Loucy (cell line): ENCODE measurements at regions not wholly inside any gene's neighbourhood (a gene's known extent, or its start where the extent isn't known, plus 50 kb on each side); places are given as distances from the start of the nearest gene placed in this dataset.

Source experiments
- H2AFZ ChIP-seq: fragments of 200-600 bp; sonication (generic); 2 replicates; pipeline ENCODE4 v1.6.0; 2016; ENCODE audit warnings: antibody characterized with exemption, mild to moderate bottlenecking, low read length, moderate library complexity
- H3F3A ChIP-seq: fragments of 200-600 bp; 2 replicates; pipeline ENCODE4 v1.6.0; 2016; ENCODE audit warnings: antibody characterized with exemption, low read depth, mild to moderate bottlenecking
- H3K27me3 ChIP-seq: fragments of 200-600 bp; sonication (generic); 2 replicates; pipeline ENCODE4 v1.6.1; 2014; ENCODE audit warnings: low read length, mild to moderate bottlenecking; ENCODE audit not compliant: insufficient read depth, poor library complexity, severe bottlenecking
- H3K36me3 ChIP-seq: fragments of 200-600 bp; sonication (generic); 2 replicates; pipeline ENCODE4 v1.6.1; 2016; ENCODE audit warnings: low read length; ENCODE audit not compliant: insufficient read depth
- H3K4me1 ChIP-seq: fragments of 200-600 bp; sonication (generic); 2 replicates; pipeline ENCODE4 v1.5.1; 2014; ENCODE audit warnings: low read length, mild to moderate bottlenecking; ENCODE audit not compliant: insufficient read depth, poor library complexity, severe bottlenecking
- H3K4me2 ChIP-seq: fragments of 200-600 bp; sonication (generic); 2 replicates; pipeline ENCODE4 v1.6.0; 2014; ENCODE audit warnings: antibody characterized with exemption, low read length, low read depth, mild to moderate bottlenecking; ENCODE audit not compliant: poor library complexity, severe bottlenecking
- H3K4me3 ChIP-seq: fragments of 200-600 bp; sonication (generic); 2 replicates; pipeline ENCODE4 v1.5.1; 2014; ENCODE audit warnings: low read length, mild to moderate bottlenecking, mixed read lengths; ENCODE audit not compliant: poor library complexity, severe bottlenecking
- H3K79me2 ChIP-seq: fragments of 200-600 bp; sonication (generic); 2 replicates; pipeline ENCODE4 v1.6.1; 2014; ENCODE audit warnings: low read length; ENCODE audit not compliant: insufficient read depth
- H3K9ac ChIP-seq: fragments of 200-600 bp; sonication (generic); 2 replicates; pipeline ENCODE4 v1.6.0; 2014; ENCODE audit warnings: mild to moderate bottlenecking, low read depth, low read length, moderate library complexity; ENCODE audit not compliant: poor library complexity, severe bottlenecking
- H3K9me2 ChIP-seq: fragments of 200-600 bp; sonication (generic); replicated peaks from 2 replicates; pipeline ENCODE4 v1.6.1; 2016; ENCODE audit warnings: low read depth, low read length, mixed read lengths
- H3K9me3 ChIP-seq: fragments of 200-600 bp; sonication (generic); 2 replicates; pipeline ENCODE4 v1.6.1; 2014; ENCODE audit warnings: mild to moderate bottlenecking, antibody characterized with exemption, low read length, low read depth; ENCODE audit not compliant: insufficient read depth
- H4K20me1 ChIP-seq: fragments of 200-600 bp; sonication (generic); 2 replicates; pipeline ENCODE4 v1.6.0; 2014; ENCODE audit warnings: antibody characterized with exemption, low read length, mild to moderate bottlenecking; ENCODE audit not compliant: insufficient read depth, poor library complexity, severe bottlenecking
- EZH2phosphoT487 ChIP-seq: fragments of 200-600 bp; IDR thresholded peaks from 2 replicates; pipeline ENCODE4 v1.6.1; 2018; ENCODE audit warnings: antibody characterized with exemption, mild to moderate bottlenecking, moderate library complexity, borderline replicate concordance
- TF ChIP-seq, protein P1 (sequence below): fragments of 200-600 bp; sonication (generic); conservative IDR thresholded peaks from 2 replicates; pipeline ENCODE4 v1.5.1; 2014; ENCODE audit warnings: mild to moderate bottlenecking, antibody characterized with exemption, low read length

DNA sequence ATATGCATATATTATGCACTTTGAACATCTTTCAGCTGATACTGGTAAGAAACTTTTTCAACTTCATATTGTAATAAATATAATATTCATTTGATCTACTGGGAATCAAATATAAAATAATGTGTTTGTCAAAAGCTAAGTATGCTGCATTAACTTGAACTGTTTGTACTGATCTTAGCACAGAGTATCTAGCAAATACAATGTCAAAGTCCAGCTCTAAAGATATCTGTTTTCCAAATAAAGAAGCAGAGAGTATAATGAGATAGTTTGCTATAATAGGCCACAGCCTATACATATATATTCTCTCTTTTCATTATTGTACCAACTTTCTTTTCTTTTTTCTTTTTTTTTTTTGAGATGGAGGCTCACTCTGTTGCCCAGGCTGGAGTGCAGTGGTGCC is 417.0 kb downstream of the TMEM161B start:
- Histone ChIP-seq H3K36me3 (no peaks in the 10 kb centered on the region), H3K27me3 (no peaks in the 10 kb centered on the region), H3F3A (no peaks in the 10 kb centered on the region), H4K20me1 (no peaks in the 10 kb centered on the region), H2AFZ (no peak overlapping the region), H3K79me2 (no peaks in the 10 kb centered on the region), H3K9me2 (no peaks in the 10 kb centered on the region), H3K4me2 (no peak overlapping the region), H3K9me3 (no peaks in the 10 kb centered on the region), H3K4me1 (no peaks in the 10 kb centered on the region), H3K9ac (no peak overlapping the region), H3K4me3 (no peak overlapping the region)
- TF ChIP-seq, protein P1, sequence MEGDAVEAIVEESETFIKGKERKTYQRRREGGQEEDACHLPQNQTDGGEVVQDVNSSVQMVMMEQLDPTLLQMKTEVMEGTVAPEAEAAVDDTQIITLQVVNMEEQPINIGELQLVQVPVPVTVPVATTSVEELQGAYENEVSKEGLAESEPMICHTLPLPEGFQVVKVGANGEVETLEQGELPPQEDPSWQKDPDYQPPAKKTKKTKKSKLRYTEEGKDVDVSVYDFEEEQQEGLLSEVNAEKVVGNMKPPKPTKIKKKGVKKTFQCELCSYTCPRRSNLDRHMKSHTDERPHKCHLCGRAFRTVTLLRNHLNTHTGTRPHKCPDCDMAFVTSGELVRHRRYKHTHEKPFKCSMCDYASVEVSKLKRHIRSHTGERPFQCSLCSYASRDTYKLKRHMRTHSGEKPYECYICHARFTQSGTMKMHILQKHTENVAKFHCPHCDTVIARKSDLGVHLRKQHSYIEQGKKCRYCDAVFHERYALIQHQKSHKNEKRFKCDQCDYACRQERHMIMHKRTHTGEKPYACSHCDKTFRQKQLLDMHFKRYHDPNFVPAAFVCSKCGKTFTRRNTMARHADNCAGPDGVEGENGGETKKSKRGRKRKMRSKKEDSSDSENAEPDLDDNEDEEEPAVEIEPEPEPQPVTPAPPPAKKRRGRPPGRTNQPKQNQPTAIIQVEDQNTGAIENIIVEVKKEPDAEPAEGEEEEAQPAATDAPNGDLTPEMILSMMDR = no peak
- no peak for TF ChIP-seq EZH2phosphoT487

- Histone ChIP-seq H3K9me3 (no peaks in the 10 kb centered on the region), H2AFZ (no peak overlapping the region), H3K9ac (no peak overlapping the region), H3K4me3 (no peak overlapping the region), H3K4me1 (no peaks in the 10 kb centered on the region), H3K36me3 (no peaks in the 10 kb centered on the region), H3K4me2 (no peak overlapping the region), H3F3A (no peaks in the 10 kb centered on the region), H4K20me1 (no peaks in the 10 kb centered on the region), H3K79me2 (no peaks in the 10 kb centered on the region), H3K9me2 (no peaks in the 10 kb centered on the region), H3K27me3 (no peaks in the 10 kb centered on the region)
- TF ChIP-seq, protein P1 = no peak
- no peak for TF ChIP-seq EZH2phosphoT487
These were observed 417.8 kb downstream of the TMEM161B start for GRCh38 chr5:87850843-87851242.

DNA sequence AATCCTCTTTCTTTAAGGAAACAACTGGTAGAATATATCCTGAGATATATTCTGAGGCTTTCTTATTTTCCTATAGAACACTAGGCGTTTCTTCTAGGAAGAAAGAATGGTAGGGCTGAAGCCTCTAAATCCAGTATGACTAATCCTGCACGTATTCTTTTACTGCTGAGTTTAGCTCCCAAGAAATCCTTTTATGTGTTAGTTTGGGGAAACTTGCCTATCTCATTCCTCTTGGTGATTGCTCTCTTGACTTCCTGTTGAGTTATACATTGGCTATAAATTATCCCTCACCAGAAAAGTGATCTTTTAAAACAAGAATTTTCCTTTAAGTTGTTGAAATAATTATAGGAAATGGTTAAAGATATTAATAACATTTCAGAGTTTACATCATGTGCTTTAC is 422.9 kb downstream of the TMEM161B start:
- H3K4me2 ChIP-seq = no peak overlapping the region
- no peaks in the 10 kb centered on the region for H4K20me1 ChIP-seq
- no peaks in the 10 kb centered on the region for H3K79me2 ChIP-seq
- TF ChIP-seq EZH2phosphoT487 = no peak
- TF ChIP-seq, protein P1 = no peak
- no peaks in the 10 kb centered on the region for H3K9me3 ChIP-seq
- H3F3A ChIP-seq = no peaks in the 10 kb centered on the region
- H3K9me2 ChIP-seq = no peaks in the 10 kb centered on the region
- no peaks in the 10 kb centered on the region for H3K4me1 ChIP-seq
- no peak overlapping the region for H3K4me3 ChIP-seq
- no peaks in the 10 kb centered on the region for H3K27me3 ChIP-seq
- no peak overlapping the region for H2AFZ ChIP-seq
- H3K9ac ChIP-seq = no peak overlapping the region
- H3K36me3 ChIP-seq = no peaks in the 10 kb centered on the region
